ENCODE measurements at regions not wholly inside any gene's neighbourhood (a gene's known extent, or its start where the extent isn't known, plus 50 kb on each side); places are given as distances from the start of the nearest gene placed in this dataset.

GRCh38 chr14:66078006-66078405 lies 408.2 kb upstream of the CCDC196 start:
- no peak for DNase-seq

GRCh38 chr14:66081594-66082376 lies 404.4 kb upstream of the CCDC196 start:
- DNase-seq = no peak

GRCh38 chr14:66085224-66085623 lies 400.9 kb upstream of the CCDC196 start:
- no peak for DNase-seq

GRCh38 chr14:66085665-66086064 lies 400.5 kb upstream of the CCDC196 start:
- no peak for DNase-seq

- no peak for DNase-seq
Measured at GRCh38 chr14:66087231-66087630, 398.9 kb upstream of the CCDC196 start.

GRCh38 chr14:66088656-66089055 lies 397.5 kb upstream of the CCDC196 start:
- no peak for DNase-seq

- DNase-seq = no peak
Measured at GRCh38 chr14:66092206-66092605, 394.0 kb upstream of the CCDC196 start.

GRCh38 chr14:66092748-66093147 lies 393.4 kb upstream of the CCDC196 start:
- DNase-seq = no peak

GRCh38 chr14:66094001-66094727 lies 392.0 kb upstream of the CCDC196 start:
- no peak for DNase-seq

- no peak for DNase-seq
Measured at GRCh38 chr14:66099451-66099850, 386.7 kb upstream of the CCDC196 start.

- DNase-seq = no peak
Measured at GRCh38 chr14:66099931-66100330, 386.2 kb upstream of the CCDC196 start.

GRCh38 chr14:66101662-66102061 lies 384.5 kb upstream of the CCDC196 start:
- no peak for DNase-seq

- DNase-seq = peak; percentile 17
Measured at GRCh38 chr14:66104486-66104885, 381.7 kb upstream of the CCDC196 start.

- DNase-seq = no peak
Measured at GRCh38 chr14:66105815-66106214, 380.4 kb upstream of the CCDC196 start.

GRCh38 chr14:66109426-66109825 lies 376.7 kb upstream of the CCDC196 start:
- DNase-seq = no peak

GRCh38 chr14:66111891-66112290 lies 374.3 kb upstream of the CCDC196 start:
- DNase-seq = no peak

GRCh38 chr14:66114071-66114470 lies 372.1 kb upstream of the CCDC196 start:
- no peak for DNase-seq

GRCh38 chr14:66115740-66116502 lies 370.2 kb upstream of the CCDC196 start:
- peak; percentile 17 for DNase-seq

GRCh38 chr14:66116732-66117131 lies 369.4 kb upstream of the CCDC196 start:
- DNase-seq = no peak

GRCh38 chr14:66117600-66117999 lies 368.6 kb upstream of the CCDC196 start:
- no peak for DNase-seq

GRCh38 chr14:66119606-66120231 lies 366.5 kb upstream of the CCDC196 start:
- no peak for DNase-seq

- DNase-seq = no peak
Measured at GRCh38 chr14:66120402-66120801, 365.8 kb upstream of the CCDC196 start.

- DNase-seq = no peak
Measured at GRCh38 chr14:66121859-66122258, 364.3 kb upstream of the CCDC196 start.

All from NCI-H187 treated with DMSO at 0.1 percent for 48 hours (cell line).